ENCODE measurements at regions not wholly inside any gene's neighbourhood (a gene's known extent, or its start where the extent isn't known, plus 50 kb on each side); places are given as distances from the start of the nearest gene placed in this dataset.

DNA sequence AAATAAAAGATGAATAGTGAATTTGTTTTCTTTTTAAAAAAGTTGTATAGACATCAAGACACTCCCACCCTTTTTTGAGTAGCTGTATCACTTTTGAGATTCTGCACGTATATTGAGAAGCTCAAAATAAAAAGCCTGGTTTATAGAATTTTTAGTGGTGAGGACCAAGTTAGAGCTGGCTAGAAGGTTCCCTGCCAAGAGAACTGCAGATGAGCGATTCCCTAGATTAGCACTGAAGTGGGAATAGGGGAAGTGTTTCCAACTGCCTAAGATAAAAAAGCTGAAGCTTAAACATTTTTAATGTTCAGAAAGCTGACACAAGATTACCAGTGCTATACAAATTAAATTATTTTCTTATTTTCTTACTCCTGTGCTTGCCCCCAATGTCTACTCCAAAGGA, 135.7 kb upstream of the TMEM229A start:
- ChIA-PET POLR2A (no interaction called here), CTCF (interaction anchor here (0.5 kb wide), 1 partner anchor 173 kb away, joined by 3 read pairs; no protein-coding TSS in a partner anchor)
- BruUV-seq (replicated peaks), result no TSS peak
- no peak overlapping the region for H3K4me3 ChIP-seq (ENCODE audit: low read depth, low read length)
- TF ChIP-seq, protein P1, sequence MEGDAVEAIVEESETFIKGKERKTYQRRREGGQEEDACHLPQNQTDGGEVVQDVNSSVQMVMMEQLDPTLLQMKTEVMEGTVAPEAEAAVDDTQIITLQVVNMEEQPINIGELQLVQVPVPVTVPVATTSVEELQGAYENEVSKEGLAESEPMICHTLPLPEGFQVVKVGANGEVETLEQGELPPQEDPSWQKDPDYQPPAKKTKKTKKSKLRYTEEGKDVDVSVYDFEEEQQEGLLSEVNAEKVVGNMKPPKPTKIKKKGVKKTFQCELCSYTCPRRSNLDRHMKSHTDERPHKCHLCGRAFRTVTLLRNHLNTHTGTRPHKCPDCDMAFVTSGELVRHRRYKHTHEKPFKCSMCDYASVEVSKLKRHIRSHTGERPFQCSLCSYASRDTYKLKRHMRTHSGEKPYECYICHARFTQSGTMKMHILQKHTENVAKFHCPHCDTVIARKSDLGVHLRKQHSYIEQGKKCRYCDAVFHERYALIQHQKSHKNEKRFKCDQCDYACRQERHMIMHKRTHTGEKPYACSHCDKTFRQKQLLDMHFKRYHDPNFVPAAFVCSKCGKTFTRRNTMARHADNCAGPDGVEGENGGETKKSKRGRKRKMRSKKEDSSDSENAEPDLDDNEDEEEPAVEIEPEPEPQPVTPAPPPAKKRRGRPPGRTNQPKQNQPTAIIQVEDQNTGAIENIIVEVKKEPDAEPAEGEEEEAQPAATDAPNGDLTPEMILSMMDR (IDR thresholded peaks at IDR 0.05; ENCODE audit: insufficient read depth in 1 of 2, low read depth in 1 of 2, low read length in 1 of 2, severe bottlenecking in 1 of 2, unreplicated experiment in 1 of 2), result no peak
- no peaks in the 10 kb centered on the region for H3K4me1 ChIP-seq
- no peaks in the 10 kb centered on the region for H3K4me1 Mint-ChIP-seq (ENCODE audit: low read depth, unreplicated experiment)
- H3K27ac Mint-ChIP-seq (ENCODE audit: unreplicated experiment), result no peak overlapping the region
- H3K27me3 Mint-ChIP-seq (ENCODE audit: insufficient read depth, unreplicated experiment), result peaks cover 3% of the 10 kb centered on the region
- no peak overlapping the region for H3K4me3 Mint-ChIP-seq (ENCODE audit: unreplicated experiment)
- H3K9me3 ChIP-seq, result no peaks in the 10 kb centered on the region
- no peaks in the 10 kb centered on the region for H3K9me3 Mint-ChIP-seq (ENCODE audit: unreplicated experiment)
- H3K36me3 ChIP-seq (ENCODE audit: control insufficient read depth, insufficient read depth, low read length), result no peaks in the 10 kb centered on the region
- intact Hi-C loops (cut with micrococcal nuclease; ENCODE audit: unreplicated experiment), result no loop called here
- no peaks in the 10 kb centered on the region for H3K27me3 ChIP-seq (replicated peaks; ENCODE audit: control insufficient read depth, insufficient read depth, low read length)
- no peak for DNase-seq
- no peaks in the 10 kb centered on the region for H3K36me3 Mint-ChIP-seq (ENCODE audit: insufficient read depth, unreplicated experiment)

- Mint-ChIP-seq H3K4me1 (ENCODE audit: low read depth, unreplicated experiment) (no peaks in the 10 kb centered on the region), H3K27me3 (ENCODE audit: insufficient read depth, unreplicated experiment) (peaks cover 3% of the 10 kb centered on the region), H3K4me3 (ENCODE audit: unreplicated experiment) (no peak overlapping the region), H3K36me3 (ENCODE audit: insufficient read depth, unreplicated experiment) (no peaks in the 10 kb centered on the region), H3K9me3 (ENCODE audit: unreplicated experiment) (no peaks in the 10 kb centered on the region), H3K27ac (ENCODE audit: unreplicated experiment) (no peak overlapping the region)
- no peak for DNase-seq
- H3K36me3 ChIP-seq (ENCODE audit: control insufficient read depth, insufficient read depth, low read length), result no peaks in the 10 kb centered on the region
- TF ChIP-seq, protein P1 (IDR thresholded peaks at IDR 0.05; ENCODE audit: insufficient read depth in 1 of 2, low read depth in 1 of 2, low read length in 1 of 2, severe bottlenecking in 1 of 2, unreplicated experiment in 1 of 2), result no peak
- POLR2A ChIA-PET, result no interaction called here
- no peak overlapping the region for H3K4me3 ChIP-seq (ENCODE audit: low read depth, low read length)
- H3K27me3 ChIP-seq (replicated peaks; ENCODE audit: control insufficient read depth, insufficient read depth, low read length), result no peaks in the 10 kb centered on the region
- intact Hi-C loops (cut with micrococcal nuclease; ENCODE audit: unreplicated experiment), result no loop called here
- CTCF ChIA-PET, result no interaction called here
- H3K9me3 ChIP-seq, result no peaks in the 10 kb centered on the region
- BruUV-seq (replicated peaks), result no TSS peak
- H3K4me1 ChIP-seq, result no peaks in the 10 kb centered on the region
Measured at GRCh38 chr7:124162667-124163066, 129.8 kb upstream of the TMEM229A start.

- CTCF ChIA-PET, result interaction anchor here (1.3 kb wide), 1 partner anchor 20 kb away, joined by 3 read pairs; no protein-coding TSS in a partner anchor
- Mint-ChIP-seq H3K36me3 (ENCODE audit: insufficient read depth, unreplicated experiment) (no peaks in the 10 kb centered on the region), H3K9me3 (ENCODE audit: unreplicated experiment) (no peaks in the 10 kb centered on the region), H3K4me1 (ENCODE audit: low read depth, unreplicated experiment) (no peaks in the 10 kb centered on the region), H3K27ac (ENCODE audit: unreplicated experiment) (no peak overlapping the region), H3K27me3 (ENCODE audit: insufficient read depth, unreplicated experiment) (peaks cover 3% of the 10 kb centered on the region), H3K4me3 (ENCODE audit: unreplicated experiment) (no peak overlapping the region)
- TF ChIP-seq, protein P1 (IDR thresholded peaks at IDR 0.05; ENCODE audit: insufficient read depth in 1 of 2, low read depth in 1 of 2, low read length in 1 of 2, severe bottlenecking in 1 of 2, unreplicated experiment in 1 of 2), result peak; percentile 57 to 63
- Histone ChIP-seq H3K27me3 (replicated peaks; ENCODE audit: control insufficient read depth, insufficient read depth, low read length) (no peaks in the 10 kb centered on the region), H3K36me3 (ENCODE audit: control insufficient read depth, insufficient read depth, low read length) (no peaks in the 10 kb centered on the region), H3K4me1 (no peaks in the 10 kb centered on the region), H3K4me3 (ENCODE audit: low read depth, low read length) (no peak overlapping the region), H3K9me3 (no peaks in the 10 kb centered on the region)
- intact Hi-C loops (cut with micrococcal nuclease; ENCODE audit: unreplicated experiment), result loop anchor here (1.0 to 5.0 kb wide), 2 partner anchors 122 to 701 kb away; no protein-coding TSS in a partner anchor
- no peak for DNase-seq
- no TSS peak for BruUV-seq (replicated peaks)
- POLR2A ChIA-PET, result no interaction called here
Measured at GRCh38 chr7:124155432-124156022, 122.7 kb upstream of the TMEM229A start.

Measured in Caco-2 (cell line).